HG03060 (cell line): ENCODE measurements at regions not wholly inside any gene's neighbourhood (a gene's known extent, or its start where the extent isn't known, plus 50 kb on each side); places are given as distances from the start of the nearest gene placed in this dataset.

ENCODE experiments used
- ATAC-seq: cut with Tn5 transposase; IDR thresholded peaks from one replicate; pipeline ENCODE4 v1.9.1; 2021; ENCODE audit warnings: low read depth, moderate number of reproducible peaks; ENCODE audit not compliant: unreplicated experiment

- ATAC-seq, result no peak
Observed at GRCh38 chr16:66222756-66223155, 143.7 kb upstream of the CDH5 start.

- ATAC-seq, result no peak
Observed at GRCh38 chr16:66220702-66221101, 145.8 kb upstream of the CDH5 start.

GRCh38 chr16:66219491-66219890 is 147.0 kb upstream of the CDH5 start:
- no peak for ATAC-seq

GRCh38 chr16:66212428-66212827 is 154.1 kb upstream of the CDH5 start:
- ATAC-seq, result no peak

- ATAC-seq, result no peak
Observed at GRCh38 chr16:66211651-66212050, 154.8 kb upstream of the CDH5 start.

- no peak for ATAC-seq
Observed at GRCh38 chr16:66207883-66208265, 158.6 kb upstream of the CDH5 start.

GRCh38 chr16:66207139-66207882 is 159.2 kb upstream of the CDH5 start:
- no peak for ATAC-seq

- ATAC-seq, result no peak
Observed at GRCh38 chr16:66206363-66206762, 160.1 kb upstream of the CDH5 start.

- no peak for ATAC-seq
Observed at GRCh38 chr16:66205287-66206231, 160.9 kb upstream of the CDH5 start.

GRCh38 chr16:66204756-66205155 is 161.7 kb upstream of the CDH5 start:
- ATAC-seq, result no peak

- ATAC-seq, result no peak
Observed at GRCh38 chr16:66203476-66203875, 163.0 kb upstream of the CDH5 start.

- no peak for ATAC-seq
Observed at GRCh38 chr16:66199189-66199588, 167.3 kb upstream of the CDH5 start.

- ATAC-seq, result no peak
Observed at GRCh38 chr16:66198641-66199040, 167.8 kb upstream of the CDH5 start.

- no peak for ATAC-seq
Observed at GRCh38 chr16:66197668-66198278, 168.7 kb upstream of the CDH5 start.

- no peak for ATAC-seq
Observed at GRCh38 chr16:66196770-66197169, 169.7 kb upstream of the CDH5 start.

- no peak for ATAC-seq
Observed at GRCh38 chr16:66194866-66195265, 171.6 kb upstream of the CDH5 start.

GRCh38 chr16:66193543-66194229 is 172.8 kb upstream of the CDH5 start:
- no peak for ATAC-seq

- no peak for ATAC-seq
Observed at GRCh38 chr16:66190411-66190810, 176.1 kb upstream of the CDH5 start.

- ATAC-seq, result no peak
Observed at GRCh38 chr16:66189951-66190350, 176.5 kb upstream of the CDH5 start.

- ATAC-seq, result no peak
Observed at GRCh38 chr16:66188917-66189725, 177.4 kb upstream of the CDH5 start.
